Fibroblast of skin of scalp (primary cell): ENCODE measurements at regions not wholly inside any gene's neighbourhood (a gene's known extent, or its start where the extent isn't known, plus 50 kb on each side); places are given as distances from the start of the nearest gene placed in this dataset.
"Not testable (repeated sequence)": the region's sequence is repeated elsewhere in the genome, so short reads cannot be mapped to it uniquely, and the experiment has no call there.

ENCODE experiments used
- DNase-seq: peaks from one replicate; pipeline ENCODE4 v3.0.0-alpha.2; 2013

- DNase-seq = no peak
Measured at GRCh38 chr14:53386362-53386761, 233.2 kb upstream of the DDHD1 start.

DNA sequence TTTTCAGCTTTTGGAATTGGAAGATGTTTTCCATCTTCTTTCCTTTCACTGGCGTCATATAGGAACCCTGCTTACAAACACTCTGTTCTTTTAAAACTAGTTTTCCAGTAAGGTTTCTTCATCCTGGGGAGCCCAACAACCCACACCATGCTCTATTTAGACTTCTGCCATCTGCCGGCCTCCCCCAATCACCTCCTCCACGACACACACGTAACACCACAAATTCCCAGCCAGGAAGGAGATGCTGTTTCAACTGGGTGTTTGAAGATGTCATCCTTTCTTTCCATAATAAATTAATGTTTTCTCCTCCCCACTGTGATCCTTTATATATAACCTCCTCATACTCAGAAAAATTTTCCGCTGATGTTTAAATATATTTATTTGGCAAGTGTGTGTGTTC lies 231.4 kb upstream of the DDHD1 start:
- DNase-seq = no peak

GRCh38 chr14:53384073-53384472 lies 230.9 kb upstream of the DDHD1 start:
- DNase-seq = no peak

- no peak for DNase-seq
Measured at GRCh38 chr14:53381895-53382294, 228.8 kb upstream of the DDHD1 start.

DNA sequence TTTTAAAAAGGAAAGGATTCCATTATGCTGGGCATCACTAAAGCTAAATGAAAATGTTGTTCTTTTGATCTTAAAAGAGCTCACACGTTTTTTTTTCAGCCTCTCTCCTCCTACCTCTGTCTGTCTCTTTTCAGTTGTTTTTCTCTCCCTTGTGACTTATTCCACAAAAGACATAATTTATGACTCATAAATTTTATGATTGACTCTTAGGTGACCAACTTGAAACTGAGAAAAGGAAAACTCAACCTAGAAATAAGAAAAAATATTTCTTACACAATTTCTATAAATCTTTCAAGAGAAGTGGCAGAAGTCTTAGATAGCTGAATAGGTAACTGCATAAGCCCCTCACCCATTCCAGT lies 227.7 kb upstream of the DDHD1 start:
- no peak for DNase-seq

- DNase-seq = peak; percentile 49
Measured at GRCh38 chr14:53380052-53380866, 227.1 kb upstream of the DDHD1 start.

GRCh38 chr14:53378142-53378541 lies 225.0 kb upstream of the DDHD1 start:
- DNase-seq = no peak

DNA sequence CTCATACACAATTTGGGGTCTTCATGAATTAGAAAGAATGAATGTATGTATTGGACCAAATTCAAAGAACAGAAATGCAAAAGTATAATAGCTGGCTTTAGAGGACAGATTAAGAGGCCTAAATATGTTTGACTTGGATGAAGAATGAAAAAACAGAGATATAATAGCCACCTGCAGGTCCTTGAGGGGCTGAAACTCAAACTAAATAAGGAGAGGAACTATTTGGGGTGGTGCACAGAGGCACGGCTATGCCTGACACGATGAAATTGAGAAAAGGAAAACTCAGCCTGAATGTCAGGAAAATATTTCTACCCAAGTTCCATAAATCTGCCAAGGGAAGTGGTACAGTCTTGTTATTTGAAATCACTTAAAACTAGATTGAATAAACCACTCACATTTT lies 222.9 kb upstream of the DDHD1 start:
- DNase-seq = no peak

DNA sequence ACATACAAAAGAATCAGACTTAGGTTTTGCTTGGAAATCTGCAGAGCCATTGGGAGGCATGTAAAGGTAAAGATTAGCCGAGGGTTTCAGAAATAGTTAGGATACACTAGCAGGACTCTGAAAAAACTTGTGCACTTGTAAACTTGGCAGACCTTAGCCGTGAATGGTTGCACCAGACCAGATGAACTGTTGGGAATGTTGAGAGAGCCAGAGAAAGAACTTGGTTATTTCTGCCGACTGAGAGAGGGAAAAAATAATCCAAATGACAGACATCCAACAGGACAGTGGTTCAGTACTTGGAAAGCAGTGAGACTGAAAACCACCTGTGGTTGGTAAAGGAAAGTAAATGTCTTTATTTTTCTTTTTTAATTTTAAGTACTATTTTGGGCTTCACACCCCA lies 222.5 kb upstream of the DDHD1 start:
- no peak for DNase-seq

DNA sequence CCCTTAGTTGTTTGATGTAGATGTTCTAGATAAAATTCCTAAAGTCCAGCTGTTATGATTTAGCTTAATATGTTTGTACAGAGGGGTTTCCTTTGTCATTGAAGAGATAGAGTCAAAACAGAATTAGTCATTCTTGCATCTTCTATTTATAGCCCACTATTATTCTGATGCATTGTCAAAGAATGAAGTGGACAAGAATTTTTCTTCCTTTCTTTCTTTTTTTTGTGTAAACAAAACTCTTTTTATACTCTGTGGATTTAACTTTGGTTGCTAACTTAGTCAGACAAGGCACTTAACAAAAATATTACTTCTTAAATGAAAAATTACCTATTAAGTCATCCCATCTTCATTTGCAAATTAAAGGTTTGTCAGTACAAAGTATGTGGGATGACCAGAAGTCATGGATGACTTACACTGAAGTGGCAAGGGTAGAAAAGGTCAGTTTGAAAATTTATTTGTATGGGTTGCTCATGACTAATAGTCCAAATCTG lies 215.6 kb upstream of the DDHD1 start:
- DNase-seq = peak; percentile 76

DNA sequence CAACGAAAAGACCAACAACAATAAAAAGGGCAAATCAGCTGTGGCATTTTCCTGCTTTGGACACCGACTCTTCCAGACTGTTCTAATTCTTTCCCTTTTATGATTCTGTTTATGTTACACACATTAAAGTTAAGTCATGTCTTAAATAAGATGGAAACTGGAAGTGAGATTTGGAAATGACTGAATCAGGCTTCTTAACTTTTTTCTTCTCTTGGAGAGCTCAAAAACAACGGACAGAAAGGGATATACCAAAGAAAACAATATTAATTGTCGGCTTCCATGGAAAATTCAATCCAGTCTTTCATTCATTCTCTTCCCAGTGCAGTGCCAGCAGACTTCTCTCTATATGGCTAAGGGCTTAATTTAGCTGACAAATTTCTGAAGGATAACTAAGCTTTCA lies 214.9 kb upstream of the DDHD1 start:
- no peak for DNase-seq

- peak; percentile 75 for DNase-seq
Measured at GRCh38 chr14:53367644-53368026, 214.5 kb upstream of the DDHD1 start.

DNA sequence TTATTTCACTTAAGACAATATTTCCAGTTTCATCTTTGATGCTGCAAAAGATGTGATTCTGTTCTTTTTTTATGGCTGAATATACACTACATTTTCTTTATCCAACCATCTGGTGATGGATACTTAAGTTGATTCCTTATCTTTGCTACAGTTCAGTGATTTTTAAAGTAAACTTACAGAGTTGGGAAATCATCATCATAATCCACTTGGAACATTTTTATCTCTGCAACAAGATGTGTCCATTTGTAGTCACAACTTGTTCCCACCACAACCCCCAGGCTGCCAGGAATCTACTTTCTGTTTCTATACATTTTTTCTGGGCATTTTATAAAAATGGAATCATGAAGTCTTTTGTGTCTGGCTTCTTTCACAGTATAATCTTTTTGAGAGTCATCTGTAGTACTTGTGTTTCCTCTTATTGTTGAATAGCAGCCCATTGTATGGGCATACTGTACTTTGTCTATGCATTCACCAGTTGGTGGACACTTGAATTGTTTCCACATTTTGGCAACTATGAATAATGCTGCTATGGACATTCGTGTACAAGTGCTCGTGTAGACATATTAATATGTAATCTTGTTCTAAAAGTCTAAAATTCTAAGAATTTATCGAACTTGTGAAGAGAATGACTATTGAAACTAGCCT lies 212.5 kb upstream of the DDHD1 start:
- DNase-seq = peak; percentile 55

DNA sequence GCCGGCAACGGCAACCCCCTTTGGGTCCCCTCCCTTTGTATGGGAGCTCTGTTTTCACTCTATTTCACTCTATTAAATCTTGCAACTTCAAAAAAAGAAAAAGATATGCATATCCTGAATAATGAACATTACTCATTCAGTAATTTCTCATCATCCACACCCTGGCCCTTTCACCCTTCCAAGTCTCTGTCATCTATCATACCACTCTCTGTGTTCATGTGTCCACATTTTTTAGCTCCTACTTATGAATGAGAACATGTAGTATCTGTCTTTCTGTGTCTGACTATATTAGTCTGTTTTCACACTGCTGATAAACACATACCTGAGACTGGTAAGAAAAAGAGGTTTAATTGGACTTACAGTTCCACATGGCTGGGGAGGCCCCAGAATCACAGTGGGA lies 209.8 kb upstream of the DDHD1 start:
- DNase-seq = not testable (repeated sequence)

GRCh38 chr14:53360829-53361228 lies 207.7 kb upstream of the DDHD1 start:
- DNase-seq = no peak

DNA sequence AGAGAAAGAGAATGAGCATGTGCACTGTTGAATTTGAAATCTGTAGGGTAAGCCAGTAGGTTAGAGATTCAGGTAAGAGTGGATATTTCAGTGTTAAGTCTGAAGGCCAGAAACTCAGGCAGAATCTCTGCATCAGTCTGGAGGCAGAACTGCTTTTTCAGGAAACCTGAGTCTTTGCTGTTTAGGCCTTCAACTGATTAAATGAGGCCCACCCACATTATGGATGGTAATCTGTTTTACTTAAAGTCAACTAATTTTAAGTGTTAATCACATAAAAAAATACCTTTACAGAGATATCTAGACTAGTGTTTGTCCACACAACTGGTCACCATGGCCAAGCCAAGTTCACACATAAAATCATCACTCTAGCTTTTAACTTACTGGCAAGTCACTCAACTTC lies 205.0 kb upstream of the DDHD1 start:
- DNase-seq = no peak

- peak; percentile 38 for DNase-seq
Measured at GRCh38 chr14:53356361-53357150, 203.4 kb upstream of the DDHD1 start.

GRCh38 chr14:53355581-53356112 lies 202.5 kb upstream of the DDHD1 start:
- peak; percentile 93 for DNase-seq

GRCh38 chr14:53354336-53354735 lies 201.2 kb upstream of the DDHD1 start:
- DNase-seq = no peak

- DNase-seq = no peak
Measured at GRCh38 chr14:53350866-53351265, 197.7 kb upstream of the DDHD1 start.

DNA sequence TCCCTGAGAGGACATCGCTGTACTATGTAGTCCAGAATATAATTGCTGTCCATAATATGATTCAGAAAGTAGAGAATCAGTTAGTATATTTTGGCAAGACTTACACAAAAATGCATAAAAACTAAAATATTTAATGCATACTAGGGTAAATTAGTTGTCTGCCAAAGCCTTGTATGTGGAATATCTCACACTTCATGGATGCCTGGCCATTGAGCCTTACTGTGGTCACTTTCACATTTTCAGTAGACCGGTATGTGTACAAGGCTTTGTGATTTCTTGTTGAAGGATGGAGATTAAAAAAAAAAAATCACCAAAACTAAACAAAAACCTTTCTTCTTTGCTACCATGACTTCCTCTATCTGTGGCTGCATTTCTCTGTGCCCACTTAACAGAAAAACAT lies 197.3 kb upstream of the DDHD1 start:
- peak; percentile 67 for DNase-seq

GRCh38 chr14:53346988-53347387 lies 193.9 kb upstream of the DDHD1 start:
- no peak for DNase-seq

DNA sequence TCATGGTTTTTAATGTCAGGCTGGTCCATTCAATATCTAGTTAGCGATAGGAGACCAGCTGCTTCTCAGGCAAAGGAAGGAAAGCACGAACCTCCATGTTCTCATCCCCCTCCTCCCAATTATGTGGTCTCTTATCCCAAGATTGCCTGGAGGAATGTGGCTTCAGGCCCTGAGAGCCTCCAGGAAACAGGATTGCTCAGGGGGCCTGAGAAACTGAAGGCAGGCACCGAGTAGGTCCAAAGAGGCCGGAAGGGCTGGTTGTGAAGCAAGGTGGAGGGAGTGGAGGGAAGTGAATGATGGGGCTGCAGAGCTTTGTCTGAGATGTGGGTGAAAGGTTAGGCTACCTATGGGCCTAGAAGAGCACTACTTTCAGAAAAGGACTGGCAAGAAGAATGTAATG lies 188.2 kb upstream of the DDHD1 start:
- DNase-seq = no peak
